Prostate gland (tissue), 2 donors: ENCODE measurements at regions not wholly inside any gene's neighbourhood (a gene's known extent, or its start where the extent isn't known, plus 50 kb on each side); places are given as distances from the start of the nearest gene placed in this dataset.

Experiments
- CTCF ChIP-seq, 4 experiments: fragments of 200-600 bp in 2 of 4; fragments of 450-650 bp in 2 of 4; sonication (generic) in 2 of 4; IDR thresholded peaks; 1 replicate in 3 of 4; 2 replicates in 1 of 4; pipeline ENCODE4 v1.5.1; 2016 to 2019; ENCODE audit warnings: antibody characterized with exemption in 4 of 4, mild to moderate bottlenecking in 2 of 4, moderate library complexity in 2 of 4
- POLR2A ChIP-seq: fragments of 450-650 bp; IDR thresholded peaks from one replicate; pipeline ENCODE4 v1.6.1; 2016; ENCODE audit warnings: antibody characterized with exemption, mild to moderate bottlenecking
- POLR2AphosphoS5 ChIP-seq: sonication (generic); formaldehyde crosslinking; IDR thresholded peaks from one replicate; pipeline ENCODE4 v1.6.1; 2017; ENCODE audit warnings: antibody characterized with exemption

GRCh38 chr7:81492910-81493309 lies 276.9 kb downstream of the HGF start:
- TF ChIP-seq CTCF (IDR thresholded peaks at IDR 0.05) (no peak), POLR2AphosphoS5 (no peak), POLR2A (no peak)
